ENCODE measurements at regions not wholly inside any gene's neighbourhood (a gene's known extent, or its start where the extent isn't known, plus 50 kb on each side); places are given as distances from the start of the nearest gene placed in this dataset.

DNA sequence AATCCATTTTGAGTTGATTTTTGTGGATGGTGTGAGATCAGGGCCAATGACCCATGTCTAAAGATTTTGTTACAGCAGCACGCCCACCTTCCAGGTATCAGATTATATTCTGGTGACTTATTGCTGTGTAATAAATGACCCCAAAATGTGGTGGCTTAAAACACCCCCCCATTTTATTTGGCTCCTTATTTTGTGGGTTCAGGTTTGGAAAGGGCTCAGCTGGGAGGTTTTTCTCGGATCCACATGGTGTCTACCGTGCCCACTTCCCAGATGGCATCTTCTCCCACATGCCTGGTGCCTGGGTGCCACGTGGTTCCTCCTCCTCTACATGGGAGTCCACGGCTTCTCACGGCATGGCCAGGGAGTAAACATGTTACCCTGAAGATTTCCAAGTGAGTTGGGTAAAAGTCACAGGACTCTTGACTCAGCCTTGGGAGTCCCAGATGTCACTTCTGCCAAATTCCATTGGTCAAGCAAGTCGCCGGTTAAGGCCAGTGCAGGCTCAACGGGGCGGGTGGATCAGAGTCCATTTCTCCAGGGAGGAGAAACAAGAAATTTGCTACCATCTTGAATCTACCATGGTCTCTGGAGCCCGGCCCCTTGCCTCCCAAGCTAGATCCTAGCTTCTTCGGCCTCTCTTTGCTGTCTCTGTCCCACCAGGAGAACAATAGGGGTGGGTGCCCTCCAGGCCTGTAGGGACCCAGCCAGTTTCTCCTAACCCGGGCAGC, 214.3 kb downstream of the KIF26A start:
- no peak for DNase-seq (ENCODE audit: low read depth)
- TF ChIP-seq CTCF (IDR thresholded peaks at IDR 0.05; ENCODE audit: low read depth, low read length, missing control alignments): no peak
- H3K4me3 ChIP-seq (ENCODE audit: low read depth, low read length): no peak overlapping the region

DNA sequence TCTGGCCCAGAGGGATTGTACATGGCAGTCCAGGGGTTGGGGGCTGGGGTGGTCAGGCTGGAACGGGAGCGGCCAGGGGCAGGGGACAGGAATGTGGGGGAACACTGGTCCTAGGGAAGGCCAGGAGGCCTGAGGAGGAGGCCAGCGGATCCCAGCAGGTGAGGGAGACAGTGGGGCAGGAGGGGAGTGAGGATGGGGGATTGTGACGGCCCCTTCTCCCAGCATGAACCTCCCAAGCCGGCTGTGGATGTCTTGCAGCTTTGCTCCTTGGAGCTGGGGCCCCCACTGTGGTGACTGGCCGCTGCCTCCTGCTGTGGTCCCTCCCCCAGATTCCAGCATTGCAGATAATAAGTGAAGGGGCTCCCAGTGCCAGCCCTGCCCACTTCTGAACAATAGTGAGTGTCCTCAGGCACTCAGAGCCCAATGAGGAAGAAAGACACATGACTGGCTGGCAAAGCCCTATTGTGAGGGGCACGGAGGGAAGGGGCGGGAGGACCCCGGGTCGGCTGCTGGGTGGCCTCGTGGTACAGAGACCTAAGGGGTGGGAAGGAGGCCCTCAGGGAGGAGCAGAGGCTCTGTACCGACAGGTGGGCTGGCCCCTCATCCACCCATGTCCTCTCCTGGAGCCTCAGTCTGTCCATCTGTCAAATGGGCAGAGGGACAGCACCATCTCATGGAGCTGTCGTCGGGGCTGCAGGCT, 215.0 kb downstream of the KIF26A start:
- no peak for DNase-seq (ENCODE audit: low read depth)

DNA sequence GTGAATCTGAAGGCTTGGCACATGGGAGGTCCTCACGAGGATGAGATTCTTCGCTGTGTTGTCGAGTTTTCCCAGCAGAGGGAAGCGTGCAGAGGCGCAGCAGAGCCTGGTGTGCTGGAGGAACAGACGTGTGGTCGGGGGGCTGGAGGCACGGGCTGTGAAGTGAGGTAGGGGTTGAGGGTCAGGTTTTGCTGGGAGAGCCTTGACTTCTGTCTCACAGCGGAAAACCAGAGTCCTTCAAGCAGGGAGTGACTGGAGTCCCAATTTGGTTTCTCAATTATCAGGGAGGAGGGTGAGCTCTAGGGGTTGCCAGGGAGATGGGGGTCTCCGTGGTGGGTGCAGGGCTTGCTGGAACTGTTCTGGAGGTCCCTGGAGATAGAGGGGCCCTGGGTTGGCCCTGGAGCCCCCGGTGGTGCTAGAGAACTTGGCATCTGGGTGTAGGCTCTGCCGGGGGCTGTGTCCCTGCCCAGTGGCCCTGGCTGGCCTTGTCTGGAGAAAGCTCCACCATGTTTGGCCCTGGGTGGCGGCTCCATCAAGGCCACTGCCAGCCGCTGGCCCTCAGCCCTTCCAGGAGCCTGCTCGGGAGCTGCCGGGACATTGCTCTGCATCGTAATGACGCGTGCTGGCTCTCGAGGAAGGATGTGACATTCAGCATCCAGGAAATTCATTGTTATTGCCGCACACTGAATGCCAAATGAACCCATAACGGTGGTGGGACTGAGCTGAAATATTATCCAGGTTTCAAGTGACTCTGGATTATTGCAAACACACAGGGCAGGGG, 215.7 kb downstream of the KIF26A start:
- H3K4me3 ChIP-seq (ENCODE audit: low read depth, low read length): no peak overlapping the region
- no peak for TF ChIP-seq CTCF (IDR thresholded peaks at IDR 0.05; ENCODE audit: low read depth, low read length, missing control alignments)
- DNase-seq (ENCODE audit: low read depth): no peak

More for the DNA sequence above, 215.0 kb downstream of the KIF26A start:
- no peak overlapping the region for H3K4me3 ChIP-seq (ENCODE audit: low read depth, low read length)
- no peak for TF ChIP-seq CTCF (IDR thresholded peaks at IDR 0.05; ENCODE audit: low read depth, low read length, missing control alignments)

DNA sequence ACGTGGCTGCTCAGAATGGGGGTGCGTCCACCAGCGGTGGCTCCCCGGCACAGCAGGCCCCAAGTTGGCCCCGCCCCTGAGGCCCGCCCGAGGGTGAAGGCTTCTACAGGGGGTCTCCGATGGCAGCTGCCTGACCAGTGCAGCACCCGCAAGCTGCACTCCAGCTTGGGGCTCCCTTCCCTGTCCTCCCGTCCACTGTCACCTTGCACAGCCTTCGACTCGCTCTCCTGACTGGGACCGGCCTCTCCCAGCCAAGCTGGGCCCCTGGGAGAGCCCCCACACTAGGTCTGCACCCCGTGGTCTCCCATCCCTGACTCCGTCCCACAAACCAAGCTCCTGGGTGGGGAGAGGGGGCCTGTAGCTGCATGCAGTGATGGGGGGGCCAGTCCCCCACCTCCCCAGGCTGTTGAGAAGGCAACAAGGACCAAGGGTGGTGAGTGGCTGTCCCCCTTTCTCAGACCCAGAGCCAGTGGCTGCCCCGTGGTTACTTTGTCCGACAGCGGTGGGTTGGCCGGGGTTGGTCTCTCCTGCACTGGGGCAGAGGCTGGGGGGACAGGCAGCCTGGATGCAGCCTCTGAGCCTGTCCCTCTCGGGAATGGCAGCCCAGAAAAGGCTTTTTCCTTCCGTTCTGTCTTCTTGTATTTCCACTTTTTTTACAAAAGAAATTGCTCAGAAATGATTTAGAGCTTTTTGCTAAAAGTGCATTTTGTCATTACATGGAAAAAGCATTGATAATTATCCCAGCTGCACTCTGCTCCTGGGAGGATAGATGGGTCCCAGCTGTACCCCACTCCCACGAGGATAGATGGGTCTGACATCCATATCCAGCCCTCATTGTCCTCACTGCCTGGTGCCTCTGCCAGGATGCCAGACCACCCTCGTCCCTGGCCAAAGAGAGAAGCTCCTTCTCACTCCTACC, 217.0 kb downstream of the KIF26A start:
- no peak overlapping the region for H3K4me3 ChIP-seq (ENCODE audit: low read depth, low read length)
- TF ChIP-seq CTCF (IDR thresholded peaks at IDR 0.05; ENCODE audit: low read depth, low read length, missing control alignments): no peak
- DNase-seq (ENCODE audit: low read depth): no peak

GRCh38 chr14:104356020-104356737, 217.8 kb downstream of the KIF26A start:
- DNase-seq (ENCODE audit: low read depth): no peak
- H3K4me3 ChIP-seq (ENCODE audit: low read depth, low read length): no peak overlapping the region
- no peak for TF ChIP-seq CTCF (IDR thresholded peaks at IDR 0.05; ENCODE audit: low read depth, low read length, missing control alignments)

All from GM12864 (cell line).